IMR-90 (cell line): ENCODE measurements at regions not wholly inside any gene's neighbourhood (a gene's known extent, or its start where the extent isn't known, plus 50 kb on each side); places are given as distances from the start of the nearest gene placed in this dataset.
A peak's percentile ranks its signal among the peaks of the same experiment; 100 is the strongest.

Experiments
- ATAC-seq: fragments of 200-7000 bp; cut with Tn5 transposase; 2 replicates; pipeline ENCODE4 v1.9.1; 2020; ENCODE audit warnings: low read depth, mild to moderate bottlenecking, moderate library complexity
- BruUV-seq: library from RNA; stranded (reverse); fragments of 400-500 nt; replicated peaks from 2 replicates; lab custom pipeline; 2021; lab: Mats Ljungman, UMichigan
- CTCF ChIA-PET: fragments of 300-600 bp; formaldehyde crosslinking; extraction: SDS; loops from one replicate; lab custom pipeline; 2021; ENCODE audit warnings: antibody characterized with exemption; lab: Yijun Ruan, JAX
- POLR2A ChIA-PET: fragments of 300-600 bp; sonication (Branson Sonifier 250); formaldehyde crosslinking; loops from one replicate; lab custom pipeline; 2022; ENCODE audit warnings: antibody characterized with exemption; ENCODE audit not compliant: unreplicated experiment; lab: Charles Lee
- DNase-seq: peaks from one replicate; pipeline ENCODE4 v3.0.0; 2013
- H2AFZ ChIP-seq: replicated peaks from 2 replicates; pipeline ENCODE3; 2013; ENCODE audit warnings: low read length, mild to moderate bottlenecking; ENCODE audit not compliant: poor library complexity
- H2AK5ac ChIP-seq: 2 replicates; pipeline ENCODE4 v1.6.1; 2013; ENCODE audit warnings: low read depth, low read length, inconsistent platforms
- H2AK9ac ChIP-seq: replicated peaks from 2 replicates; pipeline ENCODE3; 2013; ENCODE audit warnings: mild to moderate bottlenecking, low read depth, low read length, moderate library complexity; ENCODE audit not compliant: poor library complexity
- H2BK120ac ChIP-seq: 2 replicates; pipeline ENCODE4 v1.6.1; 2013; ENCODE audit warnings: low read depth, low read length, inconsistent platforms
- H2BK15ac ChIP-seq: 3 replicates; pipeline ENCODE4 v1.6.1; 2013; ENCODE audit warnings: low read depth, low read length, inconsistent platforms
- H2BK20ac ChIP-seq: 2 replicates; pipeline ENCODE4 v1.6.1; 2013; ENCODE audit warnings: low read depth, mild to moderate bottlenecking, inconsistent platforms, low read length, moderate library complexity
- H2BK5ac ChIP-seq: 2 replicates; pipeline ENCODE4 v1.6.1; 2013; ENCODE audit warnings: mild to moderate bottlenecking, low read depth, low read length, inconsistent platforms; ENCODE audit not compliant: poor library complexity, severe bottlenecking
- H3K14ac ChIP-seq: replicated peaks from 2 replicates; pipeline ENCODE4 v1.6.1; 2013; ENCODE audit warnings: low read depth, low read length, inconsistent platforms
- H3K18ac ChIP-seq: 2 replicates; pipeline ENCODE4 v1.6.1; 2013; ENCODE audit warnings: low read depth, low read length, control low read depth
- H3K23ac ChIP-seq: 2 replicates; pipeline ENCODE4 v1.6.1; 2013; ENCODE audit warnings: low read depth, low read length, inconsistent platforms
- H3K27ac ChIP-seq: 2 replicates; pipeline ENCODE4 v1.5.1; 2013; ENCODE audit warnings: mild to moderate bottlenecking, control low read depth, low read length; ENCODE audit not compliant: insufficient read depth
- H3K27me3 ChIP-seq: 2 replicates; pipeline ENCODE4 v1.6.1; 2013; ENCODE audit warnings: low read length; ENCODE audit not compliant: control insufficient read depth, insufficient read depth
- H3K36me3 ChIP-seq: 2 replicates; pipeline ENCODE4 v1.6.1; 2013; ENCODE audit warnings: low read length, mixed read lengths; ENCODE audit not compliant: control insufficient read depth, insufficient read depth
- H3K4ac ChIP-seq: 2 replicates; pipeline ENCODE4 v1.6.1; 2013; ENCODE audit warnings: low read depth, low read length, inconsistent platforms
- H3K4me1 ChIP-seq: 2 replicates; pipeline ENCODE4 v1.6.1; 2013; ENCODE audit warnings: low read length, mixed read lengths; ENCODE audit not compliant: control insufficient read depth, insufficient read depth
- H3K4me2 ChIP-seq: 2 replicates; pipeline ENCODE4 v1.6.1; 2013; ENCODE audit warnings: low read depth, mild to moderate bottlenecking, control low read depth, low read length, moderate library complexity
- H3K4me3 ChIP-seq: 2 replicates; pipeline ENCODE4 v1.5.1; 2013; ENCODE audit warnings: low read depth, mild to moderate bottlenecking, control low read depth, low read length, moderate library complexity; ENCODE audit not compliant: insufficient read depth
- H3K56ac ChIP-seq: 2 replicates; pipeline ENCODE4 v1.6.1; 2013; ENCODE audit warnings: low read length, inconsistent platforms; ENCODE audit not compliant: insufficient read depth; ENCODE audit errors: extremely low read depth
- H3K79me1 ChIP-seq, 2 experiments: 2 replicates each; pipeline ENCODE4 v1.6.1; 2013; ENCODE audit warnings: low read length in 2 of 2, inconsistent platforms in 1 of 2, low read depth in 1 of 2
- H3K9ac ChIP-seq: 2 replicates; pipeline ENCODE4 v1.6.1; 2013; ENCODE audit warnings: low read depth, low read length, control low read depth
- H3K9me1 ChIP-seq: 2 replicates; pipeline ENCODE4 v1.6.1; 2013; ENCODE audit warnings: low read length, inconsistent platforms; ENCODE audit not compliant: insufficient read depth
- H3K9me3 ChIP-seq: 2 replicates; pipeline ENCODE4 v1.6.1; 2013; ENCODE audit warnings: low read length; ENCODE audit not compliant: control insufficient read depth, insufficient read depth
- H4K20me1 ChIP-seq: 2 replicates; pipeline ENCODE4 v1.6.1; 2013; ENCODE audit warnings: low read length, inconsistent platforms; ENCODE audit not compliant: insufficient read depth
- H4K5ac ChIP-seq: 2 replicates; pipeline ENCODE4 v1.6.1; 2013; ENCODE audit warnings: mild to moderate bottlenecking, low read depth, low read length, control low read depth
- H4K8ac ChIP-seq, 2 experiments: 2 replicates each; pipeline ENCODE4 v1.6.1; 2013; ENCODE audit warnings: low read depth in 2 of 2, low read length in 2 of 2, control low read depth in 1 of 2, inconsistent platforms in 1 of 2
- H4K91ac ChIP-seq: 2 replicates; pipeline ENCODE4 v1.6.1; 2013; ENCODE audit warnings: low read depth, low read length, inconsistent platforms; ENCODE audit not compliant: insufficient read depth
- RCOR1 ChIP-seq: IDR thresholded peaks from 2 replicates; pipeline ENCODE4 v1.6.1; 2012; ENCODE audit warnings: mild to moderate bottlenecking, low read length, improper control_type of control experiment; ENCODE audit not compliant: insufficient replicate concordance
- SMC3 ChIP-seq: fragments of 150-350 bp; IDR thresholded peaks from 2 replicates; pipeline ENCODE4 v1.6.1; 2016; ENCODE audit warnings: low read depth, mild to moderate bottlenecking, antibody characterized with exemption, low read length, moderate library complexity
- WGBS, 2 experiments: methylation state at CpG; one replicate each; pipeline versions ENCODE4 v1.1.5 to v1.1.7; 2013; ENCODE audit warnings: missing lambda C conversion rate in 2 of 2; ENCODE audit not compliant: insufficient read length in 1 of 2; ENCODE audit errors: extremely low coverage in 2 of 2; 5-methylcytosine and 5-hydroxymethylcytosine counted together
- dilution Hi-C: fragments of 300-500 bp; cut with HindIII; formaldehyde crosslinking; loops from one replicate; pipeline ENCODE4 v1.14.3; 2018; ENCODE audit warnings: low sequenced_read_pairs; ENCODE audit not compliant: unreplicated experiment
- in situ Hi-C: fragments of 300-500 bp; cut with MboI; formaldehyde crosslinking; loops from 3 replicates; pipeline ENCODE4 v1.14.3; 2019; ENCODE audit warnings: low sequenced_read_pairs, inconsistent platforms, mixed read lengths
- intact Hi-C: fragments of 100-400 bp; cut with micrococcal nuclease; formaldehyde crosslinking; loops from 2 replicates; pipeline ENCODE4 v1.10.0; 2022

DNA sequence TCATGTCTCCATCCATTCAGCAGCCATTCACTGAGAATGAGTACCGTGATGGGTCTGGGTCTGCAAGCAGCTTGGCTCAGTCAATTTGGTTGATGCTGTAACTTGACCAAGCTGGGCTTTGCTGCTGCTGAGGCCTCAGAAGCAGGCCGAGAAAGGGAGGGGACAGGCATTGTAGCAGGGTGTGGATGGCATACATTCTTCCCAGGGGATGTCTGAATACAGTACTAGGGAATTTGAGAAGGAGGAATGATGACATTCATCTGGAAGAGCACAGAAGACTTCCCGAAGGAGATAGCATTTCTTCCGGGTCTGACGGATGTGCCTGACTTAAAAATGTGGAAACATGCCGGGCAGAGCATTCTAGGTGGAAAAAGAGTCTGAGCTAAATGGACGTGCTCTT is 105.3 kb upstream of the ADPGK start:
- WGBS, 2 experiments, result no CpG with 5 or more reads among the region's 7 CpGs
- no peak overlapping the region; the same call in 1 of the 2 replicates for H2BK20ac ChIP-seq
- no peak overlapping the region for H4K5ac ChIP-seq
- no peaks in the 10 kb centered on the region for H4K20me1 ChIP-seq
- H3K4me1 ChIP-seq, result no peaks in the 10 kb centered on the region
- BruUV-seq, result no TSS peak
- H2AFZ ChIP-seq, result peak overlapping the region; percentile 14
- no peak for ATAC-seq
- H4K91ac ChIP-seq, result no peak overlapping the region
- no peak overlapping the region for H3K4me3 ChIP-seq
- ChIA-PET POLR2A (no interaction called here), CTCF (no interaction called here)
- no peaks in the 10 kb centered on the region for H3K79me1 ChIP-seq
- H3K9me1 ChIP-seq, result no peaks in the 10 kb centered on the region
- no peak overlapping the region for H2AK5ac ChIP-seq
- H3K4me2 ChIP-seq, result no peak overlapping the region
- H2BK120ac ChIP-seq, result no peak overlapping the region
- no peak for DNase-seq
- no peak overlapping the region for H3K56ac ChIP-seq
- no peak overlapping the region for H2BK5ac ChIP-seq
- no peak overlapping the region for H2AK9ac ChIP-seq
- H3K14ac ChIP-seq, result no peak overlapping the region
- no peak overlapping the region for H3K9ac ChIP-seq
- no peak overlapping the region for H3K23ac ChIP-seq
- intact Hi-C loops (no loop called here), in situ Hi-C loops (no loop called here), dilution Hi-C loops (no loop called here)
- H3K4ac ChIP-seq, result no peak overlapping the region
- no peaks in the 10 kb centered on the region for H3K9me3 ChIP-seq
- no peak overlapping the region for H3K27ac ChIP-seq
- TF ChIP-seq SMC3 (no peak), RCOR1 (no peak)
- peaks cover 15% of the 10 kb centered on the region for H3K27me3 ChIP-seq
- H3K36me3 ChIP-seq, result no peaks in the 10 kb centered on the region
- H3K18ac ChIP-seq, result no peak overlapping the region
- H4K8ac ChIP-seq, result no peak overlapping the region
- H2BK15ac ChIP-seq, result no peak overlapping the region
